ENCODE measurements at regions not wholly inside any gene's neighbourhood (a gene's known extent, or its start where the extent isn't known, plus 50 kb on each side); places are given as distances from the start of the nearest gene placed in this dataset.

DNA sequence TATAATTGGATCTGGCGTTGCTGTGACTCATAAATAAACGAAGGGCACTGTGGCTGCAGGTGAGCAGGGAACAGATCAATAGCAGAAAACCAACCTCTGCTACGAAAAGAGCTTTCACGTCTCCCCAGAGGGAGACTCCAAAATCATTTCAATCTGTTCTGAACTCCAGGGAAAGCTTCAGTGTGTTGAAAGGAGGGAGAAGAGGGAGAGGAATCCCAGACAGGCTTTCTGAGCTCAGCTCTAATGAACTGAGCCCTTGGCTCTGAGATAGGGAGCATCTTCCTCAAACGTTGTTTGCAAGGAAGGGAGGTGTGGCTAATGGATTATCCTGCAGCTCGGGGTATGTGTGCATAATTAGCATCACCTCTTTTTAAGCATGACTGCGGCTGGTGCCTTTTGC lies 288.0 kb upstream of the IRX4 start:
- no peaks in the 10 kb centered on the region for H3K9me3 ChIP-seq
- no peak overlapping the region for H3K4me3 ChIP-seq
- H3K36me3 ChIP-seq: no peaks in the 10 kb centered on the region
- ATAC-seq (ENCODE audit: insufficient number of reproducible peaks, low FRiP score, low read depth): no peak
- DNase-seq (ENCODE audit: low spot score): no peak
- TF ChIP-seq, protein P1, sequence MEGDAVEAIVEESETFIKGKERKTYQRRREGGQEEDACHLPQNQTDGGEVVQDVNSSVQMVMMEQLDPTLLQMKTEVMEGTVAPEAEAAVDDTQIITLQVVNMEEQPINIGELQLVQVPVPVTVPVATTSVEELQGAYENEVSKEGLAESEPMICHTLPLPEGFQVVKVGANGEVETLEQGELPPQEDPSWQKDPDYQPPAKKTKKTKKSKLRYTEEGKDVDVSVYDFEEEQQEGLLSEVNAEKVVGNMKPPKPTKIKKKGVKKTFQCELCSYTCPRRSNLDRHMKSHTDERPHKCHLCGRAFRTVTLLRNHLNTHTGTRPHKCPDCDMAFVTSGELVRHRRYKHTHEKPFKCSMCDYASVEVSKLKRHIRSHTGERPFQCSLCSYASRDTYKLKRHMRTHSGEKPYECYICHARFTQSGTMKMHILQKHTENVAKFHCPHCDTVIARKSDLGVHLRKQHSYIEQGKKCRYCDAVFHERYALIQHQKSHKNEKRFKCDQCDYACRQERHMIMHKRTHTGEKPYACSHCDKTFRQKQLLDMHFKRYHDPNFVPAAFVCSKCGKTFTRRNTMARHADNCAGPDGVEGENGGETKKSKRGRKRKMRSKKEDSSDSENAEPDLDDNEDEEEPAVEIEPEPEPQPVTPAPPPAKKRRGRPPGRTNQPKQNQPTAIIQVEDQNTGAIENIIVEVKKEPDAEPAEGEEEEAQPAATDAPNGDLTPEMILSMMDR (IDR thresholded peaks at IDR 0.05): no peak
- no peak overlapping the region for H3K27ac ChIP-seq
- H3K27me3 ChIP-seq (replicated peaks; ENCODE audit: insufficient read depth): no peaks in the 10 kb centered on the region
- no peaks in the 10 kb centered on the region for H3K4me1 ChIP-seq (ENCODE audit: control insufficient read depth in 1 of 2, low read depth in 2 of 2)

DNA sequence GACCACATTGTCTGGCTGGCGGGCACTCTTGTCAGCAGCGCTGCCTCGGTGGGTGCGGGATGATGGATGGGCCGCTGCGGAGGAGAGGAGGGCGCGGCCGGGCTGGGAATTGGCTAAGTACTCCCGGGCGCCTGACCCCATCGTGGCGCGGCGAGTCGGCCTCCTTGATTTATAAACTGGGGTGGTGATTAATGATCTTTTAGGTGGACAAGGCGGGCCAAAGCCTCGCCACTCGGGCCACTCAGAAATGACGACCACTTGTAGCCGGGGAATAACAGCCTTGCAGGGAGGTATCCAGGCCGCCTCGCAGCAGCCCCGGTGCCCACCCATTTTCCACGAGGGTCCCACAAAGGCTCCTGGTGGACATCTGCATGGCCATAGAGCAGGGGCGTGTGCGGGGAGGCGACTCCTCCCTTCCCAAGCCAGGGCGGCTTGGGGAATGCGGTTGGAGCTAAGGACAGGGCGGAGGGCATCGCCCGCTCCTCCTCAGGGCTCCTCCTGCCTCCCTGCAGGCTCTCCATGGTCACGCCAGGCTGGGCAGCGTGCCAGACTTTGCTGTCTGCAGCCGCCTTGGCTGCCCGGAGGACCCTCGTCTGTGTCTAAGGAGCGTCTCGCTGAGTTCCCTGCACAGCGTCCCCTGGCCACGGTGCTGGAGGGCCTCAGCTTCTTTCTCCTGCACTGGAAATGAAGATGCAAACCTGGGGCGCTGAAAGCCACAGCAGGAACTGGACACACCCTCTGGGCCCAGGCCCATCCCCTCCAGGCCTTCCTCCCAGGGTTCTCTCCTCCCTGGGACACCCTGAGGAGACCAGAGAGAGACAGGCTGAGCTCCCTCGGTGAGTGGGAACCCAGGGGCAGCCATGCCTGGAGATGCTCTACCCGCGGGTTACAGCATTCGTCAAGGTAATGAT lies 287.4 kb upstream of the IRX4 start:
- DNase-seq (ENCODE audit: low spot score) (no peak), ATAC-seq (ENCODE audit: insufficient number of reproducible peaks, low FRiP score, low read depth) (no peak)
- no peak overlapping the region for H3K4me3 ChIP-seq

DNA sequence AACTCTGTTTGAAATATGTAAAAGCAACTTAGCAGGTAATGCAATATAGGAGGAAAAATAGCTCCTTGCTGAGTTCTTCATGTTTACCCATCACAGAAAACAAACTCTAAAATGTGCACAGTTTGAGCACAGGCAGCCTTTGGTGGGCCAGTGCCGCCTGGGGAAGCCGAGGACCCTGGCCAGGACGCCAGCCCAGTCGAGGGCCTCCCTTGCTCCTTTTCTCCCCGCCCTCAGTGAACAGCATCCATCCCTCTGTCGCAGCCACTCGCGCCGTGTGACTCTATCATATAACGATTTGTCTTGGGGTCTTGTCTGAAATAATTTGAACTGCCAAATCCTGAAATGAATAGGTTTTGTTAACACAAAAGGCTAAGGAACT lies 286.7 kb upstream of the IRX4 start:
- Histone ChIP-seq H3K4me1 (ENCODE audit: control insufficient read depth in 1 of 2, low read depth in 2 of 2) (no peaks in the 10 kb centered on the region), H3K36me3 (no peaks in the 10 kb centered on the region), H3K4me3 (no peak overlapping the region), H3K27me3 (replicated peaks; ENCODE audit: insufficient read depth) (no peaks in the 10 kb centered on the region), H3K27ac (no peak overlapping the region), H3K9me3 (no peaks in the 10 kb centered on the region)
- no peak for DNase-seq (ENCODE audit: low spot score)
- TF ChIP-seq, protein P1 (IDR thresholded peaks at IDR 0.05): no peak
- no peak for ATAC-seq (ENCODE audit: insufficient number of reproducible peaks, low FRiP score, low read depth)

More for the DNA sequence above, 287.4 kb upstream of the IRX4 start:
- Histone ChIP-seq H3K9me3 (no peaks in the 10 kb centered on the region), H3K36me3 (no peaks in the 10 kb centered on the region), H3K4me1 (ENCODE audit: control insufficient read depth in 1 of 2, low read depth in 2 of 2) (no peaks in the 10 kb centered on the region), H3K27me3 (replicated peaks; ENCODE audit: insufficient read depth) (no peaks in the 10 kb centered on the region), H3K27ac (no peak overlapping the region)
- TF ChIP-seq, protein P1 (IDR thresholded peaks at IDR 0.05): no peak

DNA sequence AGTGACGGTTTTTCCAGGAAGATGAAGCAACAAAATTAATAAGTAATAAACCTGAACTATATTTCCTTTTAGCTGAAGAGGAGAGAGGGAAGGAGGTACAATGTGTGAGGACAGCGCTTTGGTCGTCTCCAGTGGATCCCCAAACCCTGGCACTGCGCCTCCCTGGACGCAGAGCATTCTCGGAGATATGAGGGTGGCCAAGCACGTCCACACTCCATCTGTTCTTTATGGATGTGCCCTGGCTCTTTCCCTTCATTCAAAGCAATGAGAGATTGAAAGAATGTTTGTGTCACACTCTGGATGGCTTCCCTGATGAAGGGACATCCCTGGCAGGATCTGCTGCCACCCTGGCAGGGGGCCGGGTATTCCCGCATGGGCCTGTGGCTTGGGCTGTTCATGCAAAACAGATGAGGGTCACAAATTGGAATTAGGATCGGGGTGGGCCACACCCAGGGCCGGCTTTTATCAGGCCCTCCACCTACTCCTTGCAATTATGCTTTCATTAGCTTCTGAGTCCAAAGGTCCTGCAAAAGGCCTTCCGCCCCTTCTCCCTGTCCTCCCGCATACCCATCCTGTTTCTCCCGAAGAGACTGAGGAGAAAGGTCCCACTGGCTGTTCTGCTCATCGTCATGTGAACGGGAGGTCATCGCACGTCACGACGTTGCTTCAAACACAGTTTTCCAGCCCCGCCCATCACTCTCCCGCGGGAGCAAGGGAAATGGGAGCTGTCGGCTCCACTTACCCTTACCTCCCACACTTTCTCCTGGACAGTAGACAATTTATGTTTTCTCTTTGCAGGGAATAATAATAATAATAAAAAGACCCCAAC lies 286.1 kb upstream of the IRX4 start:
- H3K4me3 ChIP-seq: no peak overlapping the region
- H3K27ac ChIP-seq: no peak overlapping the region
- no peaks in the 10 kb centered on the region for H3K27me3 ChIP-seq (replicated peaks; ENCODE audit: insufficient read depth)
- DNase-seq (ENCODE audit: low spot score) (no peak), ATAC-seq (ENCODE audit: insufficient number of reproducible peaks, low FRiP score, low read depth) (no peak)
- H3K36me3 ChIP-seq: no peaks in the 10 kb centered on the region
- no peaks in the 10 kb centered on the region for H3K4me1 ChIP-seq (ENCODE audit: control insufficient read depth in 1 of 2, low read depth in 2 of 2)
- TF ChIP-seq, protein P1 (IDR thresholded peaks at IDR 0.05): no peak
- no peaks in the 10 kb centered on the region for H3K9me3 ChIP-seq

DNA sequence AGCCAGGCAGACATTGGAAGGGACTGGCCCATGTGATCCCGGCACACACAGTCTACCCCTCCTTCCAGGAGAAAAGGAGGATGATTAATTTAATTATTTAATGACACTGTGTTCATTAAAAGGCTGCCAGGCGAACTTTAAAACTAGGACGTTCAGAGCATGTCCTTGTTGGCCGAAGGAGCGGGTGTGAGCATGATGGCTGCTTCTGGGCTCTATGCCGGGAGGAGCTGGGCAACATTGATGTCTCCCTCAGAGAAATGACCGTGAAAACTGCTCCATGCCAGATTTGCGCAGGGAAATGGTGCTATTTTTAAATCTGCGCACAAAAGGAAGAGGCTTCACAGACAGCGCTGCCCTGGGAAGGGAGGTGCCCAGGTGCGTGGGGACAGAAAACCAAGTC lies 284.9 kb upstream of the IRX4 start:
- no peaks in the 10 kb centered on the region for H3K4me1 ChIP-seq (ENCODE audit: control insufficient read depth in 1 of 2, low read depth in 2 of 2)
- no peaks in the 10 kb centered on the region for H3K27me3 ChIP-seq (replicated peaks; ENCODE audit: insufficient read depth)
- no peaks in the 10 kb centered on the region for H3K9me3 ChIP-seq
- H3K27ac ChIP-seq: no peak overlapping the region
- H3K36me3 ChIP-seq: no peaks in the 10 kb centered on the region
- DNase-seq (ENCODE audit: low spot score): no peak
- TF ChIP-seq, protein P1 (IDR thresholded peaks at IDR 0.05): no peak
- no peak overlapping the region for H3K4me3 ChIP-seq
- no peak for ATAC-seq (ENCODE audit: insufficient number of reproducible peaks, low FRiP score, low read depth)
